ENCODE measurements at regions not wholly inside any gene's neighbourhood (a gene's known extent, or its start where the extent isn't known, plus 50 kb on each side); places are given as distances from the start of the nearest gene placed in this dataset.

DNA sequence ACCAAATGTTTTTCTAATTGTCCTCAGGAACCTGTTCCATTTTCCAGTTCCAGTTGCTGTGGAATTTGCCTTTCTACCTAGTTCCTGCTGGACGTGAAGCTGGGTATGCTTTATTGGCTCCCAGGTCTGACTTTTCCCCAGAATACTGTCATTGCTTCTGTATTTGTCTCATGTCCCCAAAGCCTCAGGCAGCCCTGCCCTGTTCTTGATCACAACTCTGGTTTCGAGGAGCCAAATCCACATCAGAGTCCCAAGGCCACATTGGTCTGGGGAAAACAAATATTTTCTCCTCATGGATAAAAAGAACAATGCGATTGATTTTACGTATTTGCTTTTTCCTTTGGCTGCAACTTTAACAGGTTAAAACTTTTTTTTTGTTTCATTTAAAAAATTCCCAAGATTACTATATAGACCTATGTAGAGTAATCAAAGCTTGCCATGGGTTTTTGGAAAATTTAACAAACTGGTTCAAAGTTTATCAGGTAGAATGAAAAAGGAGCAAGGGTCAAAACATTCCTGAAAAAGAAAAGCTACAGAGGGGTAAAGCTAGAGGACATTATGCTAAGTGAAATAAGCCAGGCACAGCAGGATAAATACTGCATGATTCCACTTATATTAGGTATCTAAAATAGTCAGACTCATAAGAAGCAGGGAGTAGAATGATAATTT, 85.2 kb downstream of the MDH1 start:
- TF ChIP-seq, protein P1, sequence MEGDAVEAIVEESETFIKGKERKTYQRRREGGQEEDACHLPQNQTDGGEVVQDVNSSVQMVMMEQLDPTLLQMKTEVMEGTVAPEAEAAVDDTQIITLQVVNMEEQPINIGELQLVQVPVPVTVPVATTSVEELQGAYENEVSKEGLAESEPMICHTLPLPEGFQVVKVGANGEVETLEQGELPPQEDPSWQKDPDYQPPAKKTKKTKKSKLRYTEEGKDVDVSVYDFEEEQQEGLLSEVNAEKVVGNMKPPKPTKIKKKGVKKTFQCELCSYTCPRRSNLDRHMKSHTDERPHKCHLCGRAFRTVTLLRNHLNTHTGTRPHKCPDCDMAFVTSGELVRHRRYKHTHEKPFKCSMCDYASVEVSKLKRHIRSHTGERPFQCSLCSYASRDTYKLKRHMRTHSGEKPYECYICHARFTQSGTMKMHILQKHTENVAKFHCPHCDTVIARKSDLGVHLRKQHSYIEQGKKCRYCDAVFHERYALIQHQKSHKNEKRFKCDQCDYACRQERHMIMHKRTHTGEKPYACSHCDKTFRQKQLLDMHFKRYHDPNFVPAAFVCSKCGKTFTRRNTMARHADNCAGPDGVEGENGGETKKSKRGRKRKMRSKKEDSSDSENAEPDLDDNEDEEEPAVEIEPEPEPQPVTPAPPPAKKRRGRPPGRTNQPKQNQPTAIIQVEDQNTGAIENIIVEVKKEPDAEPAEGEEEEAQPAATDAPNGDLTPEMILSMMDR (IDR thresholded peaks at IDR 0.05; ENCODE audit: low read depth, low read length), result no peak
- H3K4me3 ChIP-seq (ENCODE audit: low read depth, low read length), result no peak overlapping the region
- DNase-seq, result no peak
- no peaks in the 10 kb centered on the region for H3K36me3 ChIP-seq
- no peaks in the 10 kb centered on the region for H3K27me3 ChIP-seq
- H3K4me1 ChIP-seq, result no peaks in the 10 kb centered on the region
- no peaks in the 10 kb centered on the region for H3K9me3 ChIP-seq

DNA sequence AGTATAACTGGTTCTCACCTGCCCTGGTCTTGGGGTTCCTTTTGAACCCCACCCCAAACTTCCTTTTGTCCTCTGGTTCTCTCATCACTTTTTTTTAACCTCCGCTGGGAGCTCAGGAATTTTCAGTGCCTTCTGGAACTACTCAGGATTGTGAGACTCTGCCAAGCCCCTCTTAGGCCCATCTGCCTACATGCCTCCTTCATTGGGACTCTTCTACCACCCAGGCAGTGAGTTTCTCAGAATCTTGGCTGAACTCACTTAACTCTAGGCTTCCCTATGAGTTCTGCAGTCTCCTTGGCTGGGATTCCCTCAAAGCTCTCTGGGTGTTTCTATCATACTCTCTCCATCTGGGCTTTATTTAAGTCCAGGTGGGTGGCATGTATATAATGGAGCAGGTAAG, 86.3 kb downstream of the MDH1 start:
- DNase-seq, result no peak
- H3K27me3 ChIP-seq, result no peaks in the 10 kb centered on the region
- H3K36me3 ChIP-seq, result no peaks in the 10 kb centered on the region
- H3K4me3 ChIP-seq (ENCODE audit: low read depth, low read length), result no peak overlapping the region
- no peaks in the 10 kb centered on the region for H3K9me3 ChIP-seq
- TF ChIP-seq, protein P1 (IDR thresholded peaks at IDR 0.05; ENCODE audit: low read depth, low read length), result no peak
- no peaks in the 10 kb centered on the region for H3K4me1 ChIP-seq

DNA sequence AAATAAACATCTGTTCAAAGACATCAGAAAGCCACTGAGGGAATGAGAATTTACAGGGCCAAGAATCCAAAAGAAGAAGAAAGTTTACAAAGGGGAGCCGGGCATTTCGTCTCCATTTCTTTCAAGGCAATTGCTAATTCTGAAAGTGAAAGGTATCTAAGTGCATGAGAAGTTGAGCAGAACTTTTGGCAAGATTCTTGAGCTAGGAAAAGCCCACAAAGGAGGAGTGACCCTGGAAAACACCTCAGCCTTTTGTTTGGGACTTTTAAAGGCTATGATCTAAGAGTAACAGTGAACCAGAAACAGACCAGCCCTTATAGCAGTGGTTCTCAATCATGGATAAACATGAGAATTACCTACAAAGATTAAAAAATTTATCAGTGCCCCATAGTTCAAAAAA, 87.4 kb downstream of the MDH1 start:
- no peak for DNase-seq
- no peak overlapping the region for H3K4me3 ChIP-seq (ENCODE audit: low read depth, low read length)
- no peaks in the 10 kb centered on the region for H3K9me3 ChIP-seq
- no peaks in the 10 kb centered on the region for H3K27me3 ChIP-seq
- no peaks in the 10 kb centered on the region for H3K36me3 ChIP-seq
- H3K4me1 ChIP-seq, result no peaks in the 10 kb centered on the region
- TF ChIP-seq, protein P1 (IDR thresholded peaks at IDR 0.05; ENCODE audit: low read depth, low read length), result no peak

DNA sequence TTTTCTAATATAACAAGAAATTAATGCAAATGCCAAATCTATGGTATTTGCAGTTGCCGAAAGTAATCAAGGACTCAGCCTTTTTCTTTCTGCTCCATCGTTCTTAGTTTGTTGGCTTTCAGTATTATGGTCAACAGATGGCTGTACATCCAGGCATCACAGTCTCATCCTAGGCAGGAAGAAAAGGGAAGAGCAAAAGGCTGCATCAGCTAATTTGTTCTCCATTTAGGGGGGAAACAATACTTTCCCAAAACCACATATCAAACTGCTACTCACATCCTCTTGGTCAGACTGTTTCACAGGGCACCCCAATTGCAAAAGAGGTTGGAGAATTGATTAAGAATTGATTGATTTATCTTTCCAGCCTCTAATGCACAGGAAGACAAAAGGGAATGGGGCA, 89.3 kb downstream of the MDH1 start:
- H3K36me3 ChIP-seq, result no peaks in the 10 kb centered on the region
- no peaks in the 10 kb centered on the region for H3K9me3 ChIP-seq
- H3K4me3 ChIP-seq (ENCODE audit: low read depth, low read length), result no peak overlapping the region
- H3K4me1 ChIP-seq, result no peaks in the 10 kb centered on the region
- TF ChIP-seq, protein P1 (IDR thresholded peaks at IDR 0.05; ENCODE audit: low read depth, low read length), result no peak
- DNase-seq, result no peak
- no peaks in the 10 kb centered on the region for H3K27me3 ChIP-seq

DNA sequence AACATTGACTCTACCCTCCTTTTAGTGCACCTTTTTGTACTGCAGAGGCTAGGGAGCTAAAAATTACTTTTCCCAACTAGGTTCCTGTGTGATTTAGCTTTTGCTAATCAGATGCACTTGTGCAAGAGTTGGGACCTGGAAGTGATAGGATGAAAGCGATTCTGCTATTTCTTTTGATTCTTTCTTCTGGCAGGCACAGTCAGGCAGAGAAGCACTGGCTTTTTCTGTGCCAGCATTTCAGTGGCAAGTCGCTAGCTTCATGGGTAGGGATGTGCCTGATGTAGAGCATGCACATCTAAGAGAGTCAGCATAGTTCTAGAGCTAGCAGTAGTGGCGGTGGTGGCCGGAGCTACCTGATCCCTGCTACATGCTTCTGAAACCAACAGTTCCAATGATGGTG, 89.8 kb downstream of the MDH1 start:
- no peaks in the 10 kb centered on the region for H3K36me3 ChIP-seq
- TF ChIP-seq, protein P1 (IDR thresholded peaks at IDR 0.05; ENCODE audit: low read depth, low read length), result no peak

DNA sequence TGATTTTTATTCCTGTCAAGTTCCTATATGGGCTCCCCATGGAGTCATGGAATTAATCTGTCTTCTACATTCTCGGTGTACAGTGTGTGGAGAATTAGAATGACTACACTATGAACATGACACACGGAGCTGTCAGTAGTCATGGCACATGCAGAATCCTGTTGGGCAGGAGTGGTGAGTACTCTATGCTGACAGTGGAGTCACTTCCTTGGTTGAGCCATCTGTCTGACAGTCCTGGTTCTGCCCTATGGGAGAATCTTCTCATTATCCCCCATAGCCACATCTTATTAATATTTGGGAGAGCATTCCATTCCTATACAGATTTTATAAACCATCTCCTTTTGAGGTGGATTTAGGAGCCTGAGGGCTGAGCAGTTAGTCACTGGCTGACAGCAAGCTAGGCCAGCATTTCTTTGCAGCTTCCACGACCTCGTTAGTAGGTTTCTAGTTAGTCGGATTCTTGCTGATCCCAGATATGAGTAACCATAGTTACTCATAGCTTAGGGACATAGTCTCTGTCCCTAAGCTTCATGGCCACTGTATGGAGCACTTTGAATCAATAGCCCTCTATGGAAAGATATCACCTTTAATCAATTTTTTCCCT, 90.6 kb downstream of the MDH1 start:
- H3K4me3 ChIP-seq (ENCODE audit: low read depth, low read length), result no peak overlapping the region
- no peaks in the 10 kb centered on the region for H3K4me1 ChIP-seq
- TF ChIP-seq, protein P1 (IDR thresholded peaks at IDR 0.05; ENCODE audit: low read depth, low read length), result no peak
- no peak for DNase-seq
- H3K27me3 ChIP-seq, result no peaks in the 10 kb centered on the region
- H3K9me3 ChIP-seq, result no peaks in the 10 kb centered on the region
- H3K36me3 ChIP-seq, result no peaks in the 10 kb centered on the region

More for the DNA sequence above, 89.8 kb downstream of the MDH1 start:
- Histone ChIP-seq H3K9me3 (no peaks in the 10 kb centered on the region), H3K4me1 (no peaks in the 10 kb centered on the region), H3K4me3 (ENCODE audit: low read depth, low read length) (no peak overlapping the region), H3K27me3 (no peaks in the 10 kb centered on the region)
- DNase-seq, result no peak
